Ishikawa (cell line): ENCODE measurements at regions not wholly inside any gene's neighbourhood (a gene's known extent, or its start where the extent isn't known, plus 50 kb on each side); places are given as distances from the start of the nearest gene placed in this dataset.

Experiments
- CEBPB ChIP-seq: IDR thresholded peaks from 2 replicates; pipeline ENCODE4 v1.6.1; 2012
- EGR1 ChIP-seq: IDR thresholded peaks from 2 replicates; pipeline ENCODE4 v1.6.1; 2012
- EP300 ChIP-seq: IDR thresholded peaks from 2 replicates; pipeline ENCODE4 v1.6.1; 2012; ENCODE audit warnings: borderline replicate concordance
- FOXM1 ChIP-seq: IDR thresholded peaks from 2 replicates; pipeline ENCODE4 v1.6.1; 2012; ENCODE audit warnings: low read depth, borderline replicate concordance
- MAX ChIP-seq: IDR thresholded peaks from 2 replicates; pipeline ENCODE4 v1.6.1; 2012
- NFIC ChIP-seq: IDR thresholded peaks from 2 replicates; pipeline ENCODE4 v1.6.1; 2012
- RAD21 ChIP-seq: IDR thresholded peaks from 2 replicates; pipeline ENCODE4 v1.6.1; 2012; ENCODE audit warnings: low read depth
- REST ChIP-seq: IDR thresholded peaks from 2 replicates; pipeline ENCODE4 v1.6.1; 2012; ENCODE audit warnings: low read depth, mild to moderate bottlenecking
- TCF12 ChIP-seq: IDR thresholded peaks from 2 replicates; pipeline ENCODE4 v1.6.1; 2012; ENCODE audit warnings: low read depth
- TEAD4 ChIP-seq: IDR thresholded peaks from 2 replicates; pipeline ENCODE4 v1.6.1; 2012
- USF1 ChIP-seq: IDR thresholded peaks from 2 replicates; pipeline ENCODE4 v1.6.1; 2012
- YY1 ChIP-seq: IDR thresholded peaks from 2 replicates; pipeline ENCODE4 v1.6.1; 2012; ENCODE audit warnings: low read depth

- TF ChIP-seq REST (no peak), TCF12 (no peak), YY1 (no peak), NFIC (no peak), EGR1 (no peak), CEBPB (no peak), USF1 (no peak), RAD21 (no peak), EP300 (no peak), MAX (no peak), TEAD4 (no peak), FOXM1 (no peak)
These were observed 485.8 kb upstream of the MGMT start for GRCh38 chr10:128981251-128981650.
